ENCODE measurements at regions not wholly inside any gene's neighbourhood (a gene's known extent, or its start where the extent isn't known, plus 50 kb on each side); places are given as distances from the start of the nearest gene placed in this dataset.
"Not testable (repeated sequence)": the region's sequence is repeated elsewhere in the genome, so short reads cannot be mapped to it uniquely, and the experiment has no call there.

GRCh38 chr18:77397056-77397455 lies 147.4 kb downstream of the GALR1 start:
- H3K9ac ChIP-seq (ENCODE audit: low read depth in 1 of 3, low read length in 3 of 3), result no peak overlapping the region

GRCh38 chr18:77397617-77398016 lies 148.0 kb downstream of the GALR1 start:
- no peaks in the 10 kb centered on the region for H3K36me3 ChIP-seq (ENCODE audit: control insufficient read depth in 3 of 3, insufficient read depth in 3 of 3, low read length in 3 of 3)
- H3K4me3 ChIP-seq (ENCODE audit: low read length in 3 of 3), result no peak overlapping the region

More at GRCh38 chr18:77397056-77397455, 147.4 kb downstream of the GALR1 start:
- no peaks in the 10 kb centered on the region for H3K9me3 ChIP-seq (ENCODE audit: control insufficient read depth in 3 of 3, low read length in 3 of 3)
- H3K4me3 ChIP-seq (ENCODE audit: low read length in 3 of 3), result no peak overlapping the region
- no peaks in the 10 kb centered on the region for H3K36me3 ChIP-seq (ENCODE audit: control insufficient read depth in 3 of 3, insufficient read depth in 3 of 3, low read length in 3 of 3)
- no peaks in the 10 kb centered on the region for H3K4me1 ChIP-seq (ENCODE audit: control insufficient read depth in 3 of 3, insufficient read depth in 3 of 3, low read length in 3 of 3)
- H3K27ac ChIP-seq (ENCODE audit: low read depth, low read length), result no peak overlapping the region
- no peaks in the 10 kb centered on the region for H3K27me3 ChIP-seq (ENCODE audit: control insufficient read depth in 3 of 3, insufficient read depth in 3 of 3, low read length in 3 of 3)

GRCh38 chr18:77400561-77400960 lies 150.9 kb downstream of the GALR1 start:
- H3K9me3 ChIP-seq (ENCODE audit: control insufficient read depth in 3 of 3, low read length in 3 of 3), result no peaks in the 10 kb centered on the region
- no peak overlapping the region for H3K27ac ChIP-seq (ENCODE audit: low read depth, low read length)
- H3K36me3 ChIP-seq (ENCODE audit: control insufficient read depth in 3 of 3, insufficient read depth in 3 of 3, low read length in 3 of 3), result no peaks in the 10 kb centered on the region

More at GRCh38 chr18:77397617-77398016, 148.0 kb downstream of the GALR1 start:
- no peak overlapping the region for H3K27ac ChIP-seq (ENCODE audit: low read depth, low read length)
- no peak overlapping the region for H3K9ac ChIP-seq (ENCODE audit: low read depth in 1 of 3, low read length in 3 of 3)
- no peaks in the 10 kb centered on the region for H3K27me3 ChIP-seq (ENCODE audit: control insufficient read depth in 3 of 3, insufficient read depth in 3 of 3, low read length in 3 of 3)
- H3K9me3 ChIP-seq (ENCODE audit: control insufficient read depth in 3 of 3, low read length in 3 of 3), result no peaks in the 10 kb centered on the region
- H3K4me1 ChIP-seq (ENCODE audit: control insufficient read depth in 3 of 3, insufficient read depth in 3 of 3, low read length in 3 of 3), result no peaks in the 10 kb centered on the region

GRCh38 chr18:77401173-77401572 lies 151.5 kb downstream of the GALR1 start:
- Histone ChIP-seq H3K36me3 (ENCODE audit: control insufficient read depth in 3 of 3, insufficient read depth in 3 of 3, low read length in 3 of 3) (no peaks in the 10 kb centered on the region), H3K27ac (ENCODE audit: low read depth, low read length) (no peak overlapping the region), H3K4me1 (ENCODE audit: control insufficient read depth in 3 of 3, insufficient read depth in 3 of 3, low read length in 3 of 3) (no peaks in the 10 kb centered on the region), H3K9ac (ENCODE audit: low read depth in 1 of 3, low read length in 3 of 3) (no peak overlapping the region), H3K9me3 (ENCODE audit: control insufficient read depth in 3 of 3, low read length in 3 of 3) (no peaks in the 10 kb centered on the region), H3K27me3 (ENCODE audit: control insufficient read depth in 3 of 3, insufficient read depth in 3 of 3, low read length in 3 of 3) (no peaks in the 10 kb centered on the region), H3K4me3 (ENCODE audit: low read length in 3 of 3) (no peak overlapping the region)

More at GRCh38 chr18:77400561-77400960, 150.9 kb downstream of the GALR1 start:
- no peaks in the 10 kb centered on the region for H3K4me1 ChIP-seq (ENCODE audit: control insufficient read depth in 3 of 3, insufficient read depth in 3 of 3, low read length in 3 of 3)
- no peaks in the 10 kb centered on the region for H3K27me3 ChIP-seq (ENCODE audit: control insufficient read depth in 3 of 3, insufficient read depth in 3 of 3, low read length in 3 of 3)
- no peak overlapping the region for H3K9ac ChIP-seq (ENCODE audit: low read depth in 1 of 3, low read length in 3 of 3)
- no peak overlapping the region for H3K4me3 ChIP-seq (ENCODE audit: low read length in 3 of 3)

- no peaks in the 10 kb centered on the region for H3K4me1 ChIP-seq (ENCODE audit: control insufficient read depth in 3 of 3, insufficient read depth in 3 of 3, low read length in 3 of 3)
These were observed 154.4 kb downstream of the GALR1 start for GRCh38 chr18:77403969-77404535.

GRCh38 chr18:77405096-77405495 lies 155.4 kb downstream of the GALR1 start:
- Histone ChIP-seq H3K27ac (ENCODE audit: low read depth, low read length) (no peak overlapping the region), H3K9ac (ENCODE audit: low read depth in 1 of 3, low read length in 3 of 3) (no peak overlapping the region), H3K9me3 (ENCODE audit: control insufficient read depth in 3 of 3, low read length in 3 of 3) (no peaks in the 10 kb centered on the region), H3K36me3 (ENCODE audit: control insufficient read depth in 3 of 3, insufficient read depth in 3 of 3, low read length in 3 of 3) (no peaks in the 10 kb centered on the region), H3K27me3 (ENCODE audit: control insufficient read depth in 3 of 3, insufficient read depth in 3 of 3, low read length in 3 of 3) (no peaks in the 10 kb centered on the region), H3K4me1 (ENCODE audit: control insufficient read depth in 3 of 3, insufficient read depth in 3 of 3, low read length in 3 of 3) (no peaks in the 10 kb centered on the region), H3K4me3 (ENCODE audit: low read length in 3 of 3) (no peak overlapping the region)

More at GRCh38 chr18:77403969-77404535, 154.4 kb downstream of the GALR1 start:
- H3K9me3 ChIP-seq (ENCODE audit: control insufficient read depth in 3 of 3, low read length in 3 of 3), result no peaks in the 10 kb centered on the region
- H3K27ac ChIP-seq (ENCODE audit: low read depth, low read length), result no peak overlapping the region
- no peak overlapping the region for H3K9ac ChIP-seq (ENCODE audit: low read depth in 1 of 3, low read length in 3 of 3)
- no peaks in the 10 kb centered on the region for H3K36me3 ChIP-seq (ENCODE audit: control insufficient read depth in 3 of 3, insufficient read depth in 3 of 3, low read length in 3 of 3)
- H3K4me3 ChIP-seq (ENCODE audit: low read length in 3 of 3), result no peak overlapping the region
- H3K27me3 ChIP-seq (ENCODE audit: control insufficient read depth in 3 of 3, insufficient read depth in 3 of 3, low read length in 3 of 3), result no peaks in the 10 kb centered on the region

GRCh38 chr18:77407733-77408132 lies 158.1 kb downstream of the GALR1 start:
- no peak overlapping the region for H3K9ac ChIP-seq (ENCODE audit: low read depth in 1 of 3, low read length in 3 of 3)
- H3K9me3 ChIP-seq (ENCODE audit: control insufficient read depth in 3 of 3, low read length in 3 of 3), result no peaks in the 10 kb centered on the region

GRCh38 chr18:77421546-77421945 lies 171.9 kb downstream of the GALR1 start:
- H3K4me3 ChIP-seq (ENCODE audit: low read length in 3 of 3); H3K9me3 ChIP-seq (ENCODE audit: control insufficient read depth in 3 of 3, low read length in 3 of 3); H3K27me3 ChIP-seq (ENCODE audit: control insufficient read depth in 3 of 3, insufficient read depth in 3 of 3, low read length in 3 of 3); H3K9ac ChIP-seq (ENCODE audit: low read depth in 1 of 3, low read length in 3 of 3); H3K36me3 ChIP-seq (ENCODE audit: control insufficient read depth in 3 of 3, insufficient read depth in 3 of 3, low read length in 3 of 3); H3K27ac ChIP-seq (ENCODE audit: low read depth, low read length); H3K4me1 ChIP-seq (ENCODE audit: control insufficient read depth in 3 of 3, insufficient read depth in 3 of 3, low read length in 3 of 3): not testable (repeated sequence)

More at GRCh38 chr18:77407733-77408132, 158.1 kb downstream of the GALR1 start:
- Histone ChIP-seq H3K36me3 (ENCODE audit: control insufficient read depth in 3 of 3, insufficient read depth in 3 of 3, low read length in 3 of 3) (no peaks in the 10 kb centered on the region), H3K27me3 (ENCODE audit: control insufficient read depth in 3 of 3, insufficient read depth in 3 of 3, low read length in 3 of 3) (no peaks in the 10 kb centered on the region), H3K27ac (ENCODE audit: low read depth, low read length) (no peak overlapping the region), H3K4me3 (ENCODE audit: low read length in 3 of 3) (no peak overlapping the region), H3K4me1 (ENCODE audit: control insufficient read depth in 3 of 3, insufficient read depth in 3 of 3, low read length in 3 of 3) (no peaks in the 10 kb centered on the region)

- H3K27ac ChIP-seq (ENCODE audit: low read depth, low read length), result no peak overlapping the region
- no peaks in the 10 kb centered on the region for H3K27me3 ChIP-seq (ENCODE audit: control insufficient read depth in 3 of 3, insufficient read depth in 3 of 3, low read length in 3 of 3)
- H3K4me3 ChIP-seq (ENCODE audit: low read length in 3 of 3), result no peak overlapping the region
- no peaks in the 10 kb centered on the region for H3K9me3 ChIP-seq (ENCODE audit: control insufficient read depth in 3 of 3, low read length in 3 of 3)
- no peaks in the 10 kb centered on the region for H3K4me1 ChIP-seq (ENCODE audit: control insufficient read depth in 3 of 3, insufficient read depth in 3 of 3, low read length in 3 of 3)
- no peak overlapping the region for H3K9ac ChIP-seq (ENCODE audit: low read depth in 1 of 3, low read length in 3 of 3)
- no peaks in the 10 kb centered on the region for H3K36me3 ChIP-seq (ENCODE audit: control insufficient read depth in 3 of 3, insufficient read depth in 3 of 3, low read length in 3 of 3)
These were observed 173.6 kb downstream of the GALR1 start for GRCh38 chr18:77422974-77423867.

GRCh38 chr18:77433076-77433475 lies 183.4 kb downstream of the GALR1 start:
- H3K27me3 ChIP-seq (ENCODE audit: control insufficient read depth in 3 of 3, insufficient read depth in 3 of 3, low read length in 3 of 3), result no peaks in the 10 kb centered on the region
- H3K36me3 ChIP-seq (ENCODE audit: control insufficient read depth in 3 of 3, insufficient read depth in 3 of 3, low read length in 3 of 3), result no peaks in the 10 kb centered on the region
- H3K9ac ChIP-seq (ENCODE audit: low read depth in 1 of 3, low read length in 3 of 3), result no peak overlapping the region
- no peak overlapping the region for H3K27ac ChIP-seq (ENCODE audit: low read depth, low read length)
- H3K9me3 ChIP-seq (ENCODE audit: control insufficient read depth in 3 of 3, low read length in 3 of 3), result no peaks in the 10 kb centered on the region
- H3K4me3 ChIP-seq (ENCODE audit: low read length in 3 of 3), result no peak overlapping the region
- no peaks in the 10 kb centered on the region for H3K4me1 ChIP-seq (ENCODE audit: control insufficient read depth in 3 of 3, insufficient read depth in 3 of 3, low read length in 3 of 3)
